ENCODE measurements at regions not wholly inside any gene's neighbourhood (a gene's known extent, or its start where the extent isn't known, plus 50 kb on each side); places are given as distances from the start of the nearest gene placed in this dataset.

- no peak for DNase-seq
Measured at GRCh38 chr16:6106061-6106460, 1008.5 kb upstream of the EEF2KMT start.

GRCh38 chr16:6105115-6105514, 1007.5 kb upstream of the EEF2KMT start:
- DNase-seq, result no peak

- no peak for DNase-seq
Measured at GRCh38 chr16:6104428-6104827, 1006.8 kb upstream of the EEF2KMT start.

GRCh38 chr16:6103561-6103960, 1006.0 kb upstream of the EEF2KMT start:
- no peak for DNase-seq

GRCh38 chr16:6099102-6099501, 1001.5 kb upstream of the EEF2KMT start:
- no peak for DNase-seq

- no peak for DNase-seq
Measured at GRCh38 chr16:6096931-6097670, 999.5 kb upstream of the EEF2KMT start.

GRCh38 chr16:6095414-6095813, 997.8 kb upstream of the EEF2KMT start:
- DNase-seq, result no peak

GRCh38 chr16:6091021-6091420, 993.4 kb upstream of the EEF2KMT start:
- no peak for DNase-seq

- no peak for DNase-seq
Measured at GRCh38 chr16:6081320-6081976, 983.9 kb upstream of the EEF2KMT start.

GRCh38 chr16:6076631-6077030, 979.0 kb upstream of the EEF2KMT start:
- DNase-seq, result no peak

GRCh38 chr16:6068063-6068462, 970.5 kb upstream of the EEF2KMT start:
- DNase-seq, result no peak

- no peak for DNase-seq
Measured at GRCh38 chr16:6066652-6067051, 969.1 kb upstream of the EEF2KMT start.

- DNase-seq, result no peak
Measured at GRCh38 chr16:6063526-6063925, 965.9 kb upstream of the EEF2KMT start.

- no peak for DNase-seq
Measured at GRCh38 chr16:6059671-6060070, 962.1 kb upstream of the EEF2KMT start.

GRCh38 chr16:6057821-6058220, 960.2 kb upstream of the EEF2KMT start:
- DNase-seq, result no peak

- no peak for DNase-seq
Measured at GRCh38 chr16:6048017-6048416, 950.4 kb upstream of the EEF2KMT start.

- no peak for DNase-seq
Measured at GRCh38 chr16:6047325-6047724, 949.7 kb upstream of the EEF2KMT start.

GRCh38 chr16:6038941-6039645, 941.5 kb upstream of the EEF2KMT start:
- DNase-seq, result no peak

GRCh38 chr16:6035161-6035560, 937.6 kb upstream of the EEF2KMT start:
- no peak for DNase-seq

GRCh38 chr16:6034511-6034910, 936.9 kb upstream of the EEF2KMT start:
- DNase-seq, result no peak

- no peak for DNase-seq
Measured at GRCh38 chr16:6032438-6032837, 934.8 kb upstream of the EEF2KMT start.

GRCh38 chr16:6031567-6031966, 934.0 kb upstream of the EEF2KMT start:
- DNase-seq, result no peak

- DNase-seq, result no peak
Measured at GRCh38 chr16:6031102-6031501, 933.5 kb upstream of the EEF2KMT start.

GRCh38 chr16:6027733-6028132, 930.1 kb upstream of the EEF2KMT start:
- DNase-seq, result no peak

All from activated CD4-positive, alpha-beta T cell treated with anti-CD3 and anti-CD28 coated beads, Interleukin-2, amount 50 U/mL, for 4 hours (primary cell).